Liver (tissue), 8 donors: ENCODE measurements at regions not wholly inside any gene's neighbourhood (a gene's known extent, or its start where the extent isn't known, plus 50 kb on each side); places are given as distances from the start of the nearest gene placed in this dataset.

Experiments used
- DNase-seq: peaks from one replicate; pipeline ENCODE4 v3.0.0-alpha.2; 2017; ENCODE audit warnings: low spot score
- H3K27ac ChIP-seq, 2 donors: one replicate each; pipeline ENCODE4 v1.7.0; 2013; ENCODE audit warnings: inconsistent platforms in 2 of 2, low read length in 2 of 2, control low read depth in 1 of 2, low read depth in 1 of 2, mild to moderate bottlenecking in 1 of 2
- H3K27me3 ChIP-seq, 4 donors: one replicate each; pipeline versions ENCODE4 v1.6.1 to v1.7.0; 2013; ENCODE audit warnings: low read length in 3 of 4, inconsistent platforms in 1 of 4, mild to moderate bottlenecking in 1 of 4, moderate library complexity in 1 of 4; ENCODE audit not compliant: control insufficient read depth in 4 of 4, insufficient read depth in 4 of 4
- H3K36me3 ChIP-seq, 4 donors: one replicate each; pipeline versions ENCODE4 v1.6.1 to v1.7.0; 2013; ENCODE audit warnings: low read length in 3 of 4, mild to moderate bottlenecking in 3 of 4, low read depth in 1 of 4, moderate library complexity in 1 of 4; ENCODE audit not compliant: control insufficient read depth in 4 of 4, insufficient read depth in 3 of 4
- H3K4me1 ChIP-seq, 4 donors: one replicate each; pipeline versions ENCODE4 v1.6.1 to v1.7.0; 2013; ENCODE audit warnings: low read length in 3 of 4, mild to moderate bottlenecking in 3 of 4, moderate library complexity in 1 of 4; ENCODE audit not compliant: control insufficient read depth in 4 of 4, insufficient read depth in 4 of 4
- H3K4me3 ChIP-seq, 3 donors: one replicate each; pipeline versions ENCODE4 v1.6.1 to v1.7.0; 2013; ENCODE audit warnings: low read length in 3 of 3, control low read depth in 1 of 3, low read depth in 1 of 3, mild to moderate bottlenecking in 1 of 3
- H3K9ac ChIP-seq, 2 donors: one replicate each; pipeline ENCODE4 v1.7.0; 2013; ENCODE audit warnings: low read length in 2 of 2, mild to moderate bottlenecking in 2 of 2, moderate library complexity in 2 of 2, control low read depth in 1 of 2, low read depth in 1 of 2
- H3K9me3 ChIP-seq, 4 donors: one replicate each; pipeline versions ENCODE4 v1.6.1 to v1.7.0; 2013; ENCODE audit warnings: low read length in 3 of 4; ENCODE audit not compliant: control insufficient read depth in 4 of 4
- ATF3 ChIP-seq: IDR thresholded peaks from 2 replicates; pipeline ENCODE4 v1.6.1; 2016; ENCODE audit warnings: antibody characterized with exemption
- CTCF ChIP-seq: fragments of 150-350 bp; IDR thresholded peaks from 2 replicates; pipeline ENCODE4 v1.5.1; 2017; ENCODE audit warnings: improper control_type of control experiment, low read depth, low read length; ENCODE audit not compliant: missing input control
- EGR1 ChIP-seq, 2 donors: IDR thresholded peaks; 2 replicates each; pipeline ENCODE4 v1.6.1; 2016 to 2018; ENCODE audit warnings: antibody characterized with exemption in 2 of 2, low read depth in 2 of 2
- FOXA1 ChIP-seq: IDR thresholded peaks from 2 replicates; pipeline ENCODE4 v1.6.1; 2016; ENCODE audit warnings: antibody characterized with exemption
- FOXA2 ChIP-seq: IDR thresholded peaks from 2 replicates; pipeline ENCODE4 v1.6.1; 2016; ENCODE audit warnings: antibody characterized with exemption
- GABPA ChIP-seq, 2 donors: IDR thresholded peaks in 1 of 2; conservative IDR thresholded peaks in 1 of 2; 2 replicates each; pipeline ENCODE4 v1.6.1; 2016; ENCODE audit warnings: antibody characterized with exemption in 2 of 2, mild to moderate bottlenecking in 1 of 2, moderate library complexity in 1 of 2
- HNF4A ChIP-seq, 2 donors: conservative IDR thresholded peaks; 2 replicates each; pipeline ENCODE4 v1.6.1; 2016; ENCODE audit warnings: antibody characterized with exemption in 2 of 2, mild to moderate bottlenecking in 2 of 2
- HNF4G ChIP-seq: IDR thresholded peaks from 2 replicates; pipeline ENCODE4 v1.6.1; 2016; ENCODE audit warnings: antibody characterized with exemption
- JUND ChIP-seq, 2 donors: IDR thresholded peaks; 2 replicates each; pipeline ENCODE4 v1.6.1; 2016; ENCODE audit warnings: antibody characterized with exemption in 2 of 2
- MAX ChIP-seq: IDR thresholded peaks from 2 replicates; pipeline ENCODE4 v1.6.1; 2016; ENCODE audit warnings: antibody characterized with exemption
- NR2F2 ChIP-seq: IDR thresholded peaks from 2 replicates; pipeline ENCODE4 v1.6.1; 2016; ENCODE audit warnings: antibody characterized with exemption
- RAD21 ChIP-seq, 2 donors: IDR thresholded peaks; 2 replicates each; pipeline ENCODE4 v1.6.1; 2016; ENCODE audit warnings: antibody characterized with exemption in 2 of 2, mild to moderate bottlenecking in 2 of 2
- REST ChIP-seq: IDR thresholded peaks from 2 replicates; pipeline ENCODE4 v1.6.1; 2016; ENCODE audit warnings: antibody characterized with exemption, mild to moderate bottlenecking
- RXRA ChIP-seq, 2 donors: IDR thresholded peaks; 2 replicates each; pipeline ENCODE4 v1.6.1; 2017 to 2018; ENCODE audit warnings: antibody characterized with exemption in 2 of 2, mild to moderate bottlenecking in 1 of 2
- SP1 ChIP-seq: IDR thresholded peaks from 2 replicates; pipeline ENCODE4 v1.6.1; 2018; ENCODE audit warnings: antibody characterized with exemption, mild to moderate bottlenecking
- TAF1 ChIP-seq: conservative IDR thresholded peaks from 2 replicates; pipeline ENCODE4 v1.6.1; 2016; ENCODE audit warnings: antibody characterized with exemption, mild to moderate bottlenecking
- YY1 ChIP-seq: IDR thresholded peaks from 2 replicates; pipeline ENCODE4 v1.6.1; 2016; ENCODE audit warnings: antibody characterized with exemption, mild to moderate bottlenecking
- ZBTB33 ChIP-seq: IDR thresholded peaks from 2 replicates; pipeline ENCODE4 v1.6.1; 2016; ENCODE audit warnings: antibody characterized with exemption
- WGBS: extraction: QIAGEN DNeasy Blood & Tissue Kit; methylation state at CpG from one replicate; pipeline ENCODE4 v1.1.7; 2013; 5-methylcytosine and 5-hydroxymethylcytosine counted together
- donor health status: healthy.
- donor health status: healthy.
- donor health status: healthy.
- donor health status: healthy.
- donor health status: healthy.

GRCh38 chr3:104952146-104952972 lies 414.4 kb upstream of the ALCAM start (continued):
- TF ChIP-seq HNF4G = no peak
- TF ChIP-seq JUND (IDR thresholded peaks at IDR 0.05) = no peak
- no peak for TF ChIP-seq GABPA (IDR thresholded peaks at IDR 0.05 in 1 of 2, conservative IDR thresholded peaks at IDR 0.05 in 1 of 2)
- TF ChIP-seq MAX = no peak
- no peak for TF ChIP-seq FOXA2
- no peak for TF ChIP-seq SP1
- no peak for TF ChIP-seq RAD21 (IDR thresholded peaks at IDR 0.05)

GRCh38 chr3:104956620-104957345 lies 409.9 kb upstream of the ALCAM start:
- peaks cover 0 to 6% (median 0%) of the 10 kb centered on the region in 4 donors for H3K9me3 ChIP-seq
- no peak overlapping the region for H3K4me3 ChIP-seq
- H3K27ac ChIP-seq = no peak overlapping the region
- no peak for DNase-seq
- no peak overlapping the region for H3K9ac ChIP-seq
- H3K27me3 ChIP-seq = no peaks in the 10 kb centered on the region
- 92% methylated on average over 25 of the region's 25 CpGs for WGBS
- no peaks in the 10 kb centered on the region for H3K4me1 ChIP-seq
- no peaks in the 10 kb centered on the region for H3K36me3 ChIP-seq
- no peak for TF ChIP-seq SP1
- TF ChIP-seq CTCF = no peak

GRCh38 chr3:104960579-104960978 lies 406.1 kb upstream of the ALCAM start:
- 65% methylated on average over 2 of the region's 2 CpGs for WGBS
- DNase-seq = no peak

More at GRCh38 chr3:104960579-104960978, 406.1 kb upstream of the ALCAM start:
- Histone ChIP-seq H3K4me1 (no peaks in the 10 kb centered on the region), H3K4me3 (no peak overlapping the region), H3K27me3 (no peaks in the 10 kb centered on the region), H3K9me3 (peaks cover 0 to 6% (median 0%) of the 10 kb centered on the region in 4 donors), H3K27ac (no peak overlapping the region), H3K36me3 (no peaks in the 10 kb centered on the region), H3K9ac (no peak overlapping the region)
- no peak for TF ChIP-seq SP1
- TF ChIP-seq NR2F2 = no peak
- no peak for TF ChIP-seq RAD21 (IDR thresholded peaks at IDR 0.05)
- TF ChIP-seq HNF4A (conservative IDR thresholded peaks at IDR 0.05) = no peak
- no peak for TF ChIP-seq HNF4G
- no peak for TF ChIP-seq ZBTB33
- TF ChIP-seq MAX = no peak
- no peak for TF ChIP-seq YY1
- no peak for TF ChIP-seq CTCF
- no peak for TF ChIP-seq TAF1
- no peak for TF ChIP-seq RXRA (IDR thresholded peaks at IDR 0.05)
- TF ChIP-seq REST = no peak
- TF ChIP-seq EGR1 (IDR thresholded peaks at IDR 0.05; ENCODE audit: low read depth in 2 of 2) = no peak
- no peak for TF ChIP-seq GABPA (IDR thresholded peaks at IDR 0.05 in 1 of 2, conservative IDR thresholded peaks at IDR 0.05 in 1 of 2)
- TF ChIP-seq FOXA2 = no peak
- no peak for TF ChIP-seq ATF3
- TF ChIP-seq JUND (IDR thresholded peaks at IDR 0.05) = no peak
- no peak for TF ChIP-seq FOXA1
